ENCODE measurements at regions not wholly inside any gene's neighbourhood (a gene's known extent, or its start where the extent isn't known, plus 50 kb on each side); places are given as distances from the start of the nearest gene placed in this dataset.

- DNase-seq: no peak
Observed at GRCh38 chr5:74954919-74955318, 88.7 kb upstream of the FAM169A start.

DNA sequence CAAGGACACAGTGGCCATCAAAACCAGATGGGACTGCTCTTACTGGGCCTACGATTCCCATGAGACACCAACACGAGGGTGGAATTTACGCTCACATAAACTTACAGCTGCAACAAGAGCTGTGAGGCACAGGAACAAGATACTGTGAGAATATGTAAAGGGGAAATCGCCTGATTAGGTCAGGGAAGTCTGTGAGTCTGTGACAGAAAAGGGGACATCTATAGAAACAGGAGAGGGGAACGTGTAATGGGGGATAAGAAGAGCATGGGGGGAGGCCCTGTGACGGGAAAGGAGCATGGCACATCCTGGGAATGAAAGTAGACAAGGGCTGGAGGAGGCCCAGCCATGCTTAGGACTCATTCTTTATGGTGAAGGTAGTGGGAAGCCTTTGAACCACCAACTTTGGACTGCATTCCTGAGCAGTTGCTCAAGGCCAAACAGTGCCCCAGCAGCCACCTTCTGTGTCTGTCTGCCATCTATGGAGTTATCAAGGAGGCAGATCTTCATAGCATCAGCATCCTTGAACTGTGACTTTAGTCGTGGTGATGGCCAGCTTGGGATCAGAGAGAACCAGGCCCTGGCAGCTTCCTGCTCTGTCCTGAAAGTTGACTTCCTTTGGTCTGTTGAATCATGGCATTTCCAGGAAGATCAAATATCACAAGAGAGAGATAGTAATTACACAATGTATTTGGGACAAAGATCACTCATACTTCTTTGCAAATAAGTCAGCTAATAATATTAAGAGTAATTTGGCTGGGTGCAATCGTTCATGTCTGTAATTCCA is 87.9 kb upstream of the FAM169A start:
- no peak for DNase-seq

GRCh38 chr5:74953554-74953936 is 87.4 kb upstream of the FAM169A start:
- DNase-seq: no peak

GRCh38 chr5:74952406-74952805 is 86.2 kb upstream of the FAM169A start:
- DNase-seq: no peak

DNA sequence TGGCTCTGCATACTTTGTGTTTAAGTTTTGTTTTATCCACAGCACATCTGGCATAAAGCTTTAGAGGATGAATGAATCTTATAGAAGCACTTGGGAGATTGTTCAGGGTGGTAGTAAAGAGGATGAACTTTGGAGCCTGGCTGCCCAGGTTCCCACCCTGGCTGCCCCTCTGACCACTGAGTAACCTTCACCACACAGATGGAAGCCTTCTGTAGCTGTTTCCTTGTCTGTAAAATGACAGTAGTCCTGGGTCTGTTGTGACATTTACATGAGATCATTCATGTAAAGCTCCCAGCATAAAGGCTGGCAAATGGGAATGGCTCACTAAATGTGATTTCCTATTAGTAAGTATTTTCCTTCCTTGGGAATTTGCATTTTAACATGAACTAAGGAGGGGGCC is 85.7 kb upstream of the FAM169A start:
- no peak for DNase-seq

GRCh38 chr5:74950836-74951515 is 84.8 kb upstream of the FAM169A start:
- DNase-seq: no peak

DNA sequence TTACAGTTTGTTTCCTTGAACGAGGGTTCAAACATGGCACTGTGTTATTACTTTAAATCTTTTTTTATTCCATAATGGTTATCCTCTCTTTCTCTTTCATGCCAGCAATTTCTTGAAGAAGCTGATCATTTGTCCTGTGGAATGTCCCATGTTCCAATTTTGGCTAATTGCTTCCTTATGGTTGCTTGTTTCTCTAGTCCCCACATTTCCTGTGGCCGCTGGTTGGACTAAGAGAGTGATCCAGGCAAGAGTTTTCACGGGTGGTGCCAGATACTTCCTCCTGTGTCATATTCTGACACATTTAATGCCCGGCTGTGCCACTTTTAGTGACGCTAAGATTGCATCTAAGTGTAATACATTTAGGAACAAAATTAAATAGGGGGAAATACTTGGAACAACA is 83.8 kb upstream of the FAM169A start:
- DNase-seq: no peak

- DNase-seq: no peak
Observed at GRCh38 chr5:74948031-74948546, 81.9 kb upstream of the FAM169A start.

- DNase-seq: no peak
Observed at GRCh38 chr5:74946471-74946870, 80.3 kb upstream of the FAM169A start.

DNA sequence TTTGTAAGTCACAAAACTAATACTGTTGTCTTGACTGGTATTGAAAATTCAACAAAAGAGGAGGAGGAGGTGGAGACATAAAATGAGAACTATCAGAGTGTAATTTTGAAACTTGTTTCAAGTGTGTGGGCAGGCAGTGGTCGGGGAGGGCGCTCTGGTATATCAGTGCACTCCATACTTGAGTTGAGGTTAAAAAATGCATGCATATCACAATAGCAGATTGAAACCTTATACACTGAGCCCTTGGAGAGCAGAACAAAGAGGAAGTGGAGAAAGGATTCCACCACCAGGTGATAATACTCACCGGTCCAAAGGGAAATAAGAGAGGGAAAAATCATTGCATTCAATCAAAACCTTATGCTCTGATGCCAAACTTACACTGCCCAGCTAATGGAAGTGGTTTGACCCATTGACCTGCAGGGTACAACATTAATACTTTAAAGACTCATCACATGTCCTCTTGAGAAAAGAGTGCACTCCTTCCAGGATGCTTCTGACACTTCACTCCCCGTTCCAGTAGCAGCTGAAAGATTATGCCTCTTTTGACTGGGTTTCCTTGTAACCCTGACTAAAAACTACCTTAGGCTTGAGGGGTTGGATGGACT is 79.5 kb upstream of the FAM169A start:
- no peak for DNase-seq

- no peak for DNase-seq
Observed at GRCh38 chr5:74943905-74944304, 77.7 kb upstream of the FAM169A start.

DNA sequence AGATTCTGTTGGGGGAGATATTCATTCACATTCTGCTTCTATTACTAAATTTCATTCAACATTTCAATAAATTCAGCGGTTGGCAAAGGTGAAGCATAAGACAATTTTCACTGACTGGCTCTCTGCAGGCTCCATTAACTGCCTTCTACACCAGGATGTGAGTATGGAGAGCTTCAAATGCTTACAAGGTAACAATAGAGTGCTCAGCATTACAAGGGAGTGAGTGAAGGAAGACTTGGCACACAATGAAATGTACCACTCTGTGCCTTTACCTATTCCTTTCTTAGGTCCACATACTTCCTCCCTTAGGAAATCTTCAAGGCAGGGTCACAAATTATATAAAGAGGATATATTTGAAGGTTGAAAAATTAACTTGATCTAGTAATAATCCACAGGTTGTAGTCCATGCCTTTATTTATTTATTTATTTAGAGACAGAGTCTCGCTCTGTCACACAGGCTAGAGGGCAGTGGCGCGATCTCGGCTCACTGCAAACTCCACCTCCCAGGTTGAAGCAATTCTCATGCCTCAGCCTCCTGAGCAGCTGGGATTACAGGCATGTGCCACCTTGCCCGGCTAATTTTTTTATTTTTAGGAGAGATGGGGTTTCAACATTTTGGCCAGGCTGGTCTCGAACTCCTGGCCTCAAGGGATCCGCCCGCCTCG is 76.6 kb upstream of the FAM169A start:
- DNase-seq: no peak

DNA sequence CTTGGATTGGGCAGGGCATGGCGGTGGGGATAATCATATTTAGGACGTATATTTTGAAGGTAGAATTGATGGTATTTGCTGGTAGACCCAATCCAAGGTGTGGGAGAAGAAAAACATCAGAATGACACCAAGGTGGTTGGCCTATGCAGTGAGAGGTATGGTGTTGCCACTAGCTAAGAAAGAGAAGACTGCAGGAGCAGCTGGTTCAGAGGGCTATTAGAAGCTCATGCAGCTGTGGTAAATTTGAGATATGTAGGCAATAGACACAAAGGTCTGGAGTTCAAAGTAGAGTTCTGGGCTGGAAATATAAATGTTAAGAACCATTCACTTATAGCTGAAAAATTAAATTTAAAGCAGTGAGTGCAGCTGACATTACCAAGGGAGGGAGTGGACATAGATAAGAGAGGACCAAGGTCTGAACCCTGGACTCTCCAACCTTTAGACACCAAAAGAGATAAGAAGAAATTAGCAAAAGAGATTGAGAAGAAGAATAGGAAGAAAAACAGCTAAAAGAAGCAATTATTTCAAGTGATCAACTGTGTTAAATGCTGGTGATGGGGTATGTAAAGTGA is 74.7 kb upstream of the FAM169A start:
- no peak for DNase-seq

GRCh38 chr5:74938250-74938933 is 72.2 kb upstream of the FAM169A start:
- no peak for DNase-seq

DNA sequence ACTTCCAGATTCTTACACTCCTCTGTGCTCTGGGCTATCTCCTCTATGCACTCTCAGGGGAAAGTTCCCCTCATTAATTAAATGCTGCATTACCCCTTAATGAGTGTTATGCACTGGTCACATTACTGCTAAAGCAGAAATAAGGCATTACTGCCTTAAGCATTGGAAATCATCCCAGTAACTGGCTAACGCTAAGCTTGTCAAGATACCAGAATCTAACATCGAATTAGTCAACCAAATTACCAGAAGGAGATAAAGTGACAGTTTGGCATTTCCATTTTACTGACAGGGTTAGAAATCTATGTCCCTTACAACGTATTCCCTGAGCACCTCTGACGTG is 69.5 kb upstream of the FAM169A start:
- no peak for DNase-seq

- no peak for DNase-seq
Observed at GRCh38 chr5:74934949-74935751, 69.0 kb upstream of the FAM169A start.

DNA sequence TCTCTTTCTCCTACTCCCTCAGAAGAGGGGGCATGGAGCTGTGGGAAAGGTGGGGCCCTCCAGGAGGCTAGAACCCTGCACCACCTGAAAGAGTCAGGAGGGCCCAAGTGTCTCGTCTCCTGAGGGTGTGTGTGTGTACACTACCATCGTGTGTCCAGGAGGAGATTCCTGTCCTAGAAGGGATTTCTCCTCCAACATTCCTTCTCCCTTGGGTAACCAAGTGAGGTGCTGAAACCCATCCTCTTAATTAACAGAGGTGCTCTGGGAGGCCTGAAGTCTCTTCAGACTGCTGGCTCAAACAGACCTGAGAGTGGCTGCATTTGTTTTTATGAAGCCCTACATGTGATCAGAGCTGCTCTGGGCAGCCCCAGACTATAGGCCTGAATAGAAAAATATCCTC is 61.1 kb upstream of the FAM169A start:
- DNase-seq: no peak

DNA sequence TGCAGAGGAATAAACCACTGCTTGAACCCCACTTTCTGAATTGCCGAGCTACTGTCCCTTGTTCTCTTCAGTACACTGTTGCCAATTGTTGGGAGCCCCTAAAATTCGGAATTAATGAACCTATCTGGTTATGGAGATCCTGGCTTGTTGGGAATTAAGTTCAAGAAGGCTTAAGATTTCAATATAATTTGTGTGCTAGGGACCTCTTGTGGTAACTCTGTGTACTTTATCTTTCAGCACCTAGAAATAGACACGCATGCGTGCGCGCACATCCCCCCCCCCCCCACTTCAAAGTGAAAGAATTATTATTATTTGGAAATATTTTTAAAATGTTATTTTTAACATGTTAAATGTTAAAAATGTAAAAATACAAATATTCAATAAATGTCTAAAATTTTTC is 53.3 kb upstream of the FAM169A start:
- DNase-seq: peak; percentile 15

DNA sequence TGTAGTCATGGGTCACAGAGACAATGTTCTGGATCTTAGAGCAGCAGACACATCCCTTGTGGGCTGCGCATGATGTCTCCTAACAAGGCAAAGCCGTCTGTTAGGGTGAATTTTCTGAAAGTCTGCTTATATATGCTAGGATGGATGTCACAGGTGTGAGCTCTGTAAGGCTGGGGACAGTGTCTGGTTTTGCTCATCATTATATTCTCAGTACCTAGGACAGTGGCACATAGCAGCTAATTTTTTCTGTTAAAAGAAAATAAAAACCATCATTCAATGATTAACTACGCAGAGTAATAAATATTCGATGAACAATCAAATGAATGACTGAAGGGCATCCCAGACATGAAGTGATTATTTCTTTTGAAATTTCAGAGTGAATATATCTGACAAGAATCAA is 52.9 kb upstream of the FAM169A start:
- DNase-seq: no peak

DNA sequence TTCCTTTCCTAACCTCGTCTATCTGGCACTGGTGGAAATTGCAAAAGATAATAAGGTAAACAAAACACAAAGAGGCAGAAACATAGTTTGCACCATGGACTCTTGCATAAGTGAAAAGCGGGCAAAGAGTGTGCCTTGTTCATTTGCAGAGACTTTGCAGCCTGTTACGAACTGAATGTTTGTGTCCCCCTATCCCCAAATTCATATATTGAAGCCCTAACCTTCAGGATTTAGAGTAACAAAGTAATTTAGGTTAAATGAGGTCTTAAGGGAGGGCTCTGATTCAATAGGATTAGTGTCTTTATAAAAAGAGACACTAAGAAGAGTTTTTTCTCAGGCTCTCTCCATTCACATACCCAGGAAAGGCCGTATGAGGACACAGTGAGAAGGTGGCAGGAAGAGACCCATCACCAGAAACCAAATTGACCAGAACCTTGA is 52.1 kb upstream of the FAM169A start:
- DNase-seq: no peak

All from hindlimb muscle (tissue), 1 donor.